ENCODE measurements at regions not wholly inside any gene's neighbourhood (a gene's known extent, or its start where the extent isn't known, plus 50 kb on each side); places are given as distances from the start of the nearest gene placed in this dataset.

DNA sequence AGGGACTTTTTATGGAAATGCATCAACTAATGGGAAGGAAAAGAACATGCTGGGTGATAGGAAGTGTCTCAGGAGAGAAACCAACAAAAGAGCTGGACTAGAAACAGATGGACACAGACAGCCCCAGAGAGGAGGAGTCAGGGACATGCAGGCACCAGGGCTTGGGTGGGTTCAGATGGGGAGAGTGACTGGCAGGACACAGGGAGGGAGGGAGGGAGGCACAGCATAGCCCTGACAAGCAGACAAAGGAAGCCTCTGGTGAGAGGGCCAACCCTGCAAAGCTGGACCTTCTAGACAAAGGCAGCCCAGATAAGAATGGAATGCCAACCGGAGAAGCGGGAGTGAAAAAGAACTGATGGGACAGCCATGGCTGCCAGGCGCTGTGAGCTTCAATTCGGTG is 568.8 kb downstream of the AJAP1 start:
- WGBS, 3 donors = 53 to 74% (median 74%) methylated on average over 4 of the region's 4 CpGs
- no peak overlapping the region for H3K27ac ChIP-seq (ENCODE audit: low read depth, low read length)

DNA sequence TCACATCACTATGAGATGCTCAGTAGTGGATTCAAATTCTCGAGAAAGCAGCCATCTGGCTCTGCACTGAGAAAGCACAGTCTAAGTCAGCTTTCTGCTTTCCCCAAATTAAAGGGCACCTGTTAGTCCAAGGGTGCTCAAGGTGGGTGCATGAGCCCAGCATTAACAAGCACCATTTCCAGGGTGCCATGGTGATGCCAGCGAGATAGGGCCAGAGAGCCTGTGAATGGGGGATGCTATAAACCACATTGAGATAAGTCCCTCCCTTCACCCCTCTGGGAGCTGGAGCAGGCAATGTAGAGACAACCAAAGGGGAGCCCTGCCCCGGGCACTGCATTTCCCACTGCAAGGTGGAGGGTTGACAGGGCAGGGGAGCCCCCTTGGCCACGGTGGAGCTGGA is 568.2 kb downstream of the AJAP1 start:
- WGBS, 3 donors = 68 to 74% (median 74%) methylated on average over 4 of the region's 4 CpGs

DNA sequence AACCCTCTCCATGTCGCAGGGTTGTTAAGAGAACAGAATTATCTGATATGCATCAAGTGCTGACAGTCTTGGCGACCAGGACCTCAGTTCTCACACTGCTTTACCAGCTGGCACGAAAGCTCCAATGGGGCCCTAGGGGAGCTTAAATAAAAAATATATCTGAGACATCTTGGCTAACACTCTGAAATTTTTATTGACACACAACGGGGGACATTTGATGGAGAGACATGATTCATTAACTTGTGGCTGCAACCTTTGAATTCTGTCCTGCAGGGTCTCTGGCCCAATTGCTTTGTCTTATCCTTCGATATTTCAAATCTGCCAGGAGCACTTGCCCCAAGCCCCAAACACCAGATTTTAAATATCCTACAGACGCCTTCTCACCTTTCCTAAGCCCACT is 567.0 kb downstream of the AJAP1 start:
- H3K27ac ChIP-seq (ENCODE audit: low read depth, low read length) = no peak overlapping the region
- 69 to 78% (median 75%) methylated on average over 6 of the region's 6 CpGs for WGBS, 3 donors

More for the DNA sequence above, 568.2 kb downstream of the AJAP1 start:
- H3K27ac ChIP-seq (ENCODE audit: low read depth, low read length) = no peak overlapping the region

DNA sequence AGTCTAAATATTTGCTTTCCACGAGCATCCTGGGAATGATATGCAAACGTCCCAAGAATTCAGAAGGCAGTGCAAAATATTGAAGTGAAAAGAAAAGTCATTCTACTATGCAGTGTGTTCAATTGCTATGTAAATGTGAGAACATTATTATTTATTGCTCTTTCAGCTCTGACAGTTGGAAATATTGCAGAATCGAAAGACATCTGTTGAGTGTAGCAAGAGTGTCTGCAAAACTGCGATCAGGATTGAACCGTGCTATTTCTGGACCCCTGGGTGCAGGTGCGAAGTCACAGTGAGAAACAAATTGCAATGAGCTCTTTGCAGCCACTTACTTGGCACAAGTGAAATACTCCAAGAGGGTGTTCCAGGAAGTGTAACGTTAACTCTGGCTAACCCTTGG is 566.4 kb downstream of the AJAP1 start:
- WGBS, 3 donors = 44 to 61% (median 57%) methylated on average over 7 of the region's 7 CpGs
- H3K27ac ChIP-seq (ENCODE audit: low read depth, low read length) = no peak overlapping the region

DNA sequence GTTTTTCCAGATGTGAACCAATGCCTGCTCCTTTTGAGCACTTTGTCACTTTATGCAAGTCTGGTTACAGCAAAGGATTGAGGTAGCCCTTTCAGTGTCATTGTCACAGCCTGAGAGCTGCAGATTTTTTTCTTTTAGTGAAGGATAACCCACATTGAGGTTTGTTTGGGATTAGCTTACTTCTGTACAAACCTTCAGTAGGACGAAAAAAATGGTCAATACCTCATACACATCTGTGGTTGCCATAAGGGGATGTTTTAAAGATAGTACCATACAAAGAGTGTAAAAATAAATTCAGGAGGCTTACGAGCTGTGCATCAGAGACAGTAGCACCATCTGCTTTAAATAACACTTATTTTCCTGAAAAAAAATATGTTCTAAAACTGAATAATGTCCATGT is 566.0 kb downstream of the AJAP1 start:
- no peak overlapping the region for H3K27ac ChIP-seq (ENCODE audit: low read depth, low read length)
- WGBS, 3 donors = 55 to 63% (median 56%) methylated on average over 2 of the region's 2 CpGs

DNA sequence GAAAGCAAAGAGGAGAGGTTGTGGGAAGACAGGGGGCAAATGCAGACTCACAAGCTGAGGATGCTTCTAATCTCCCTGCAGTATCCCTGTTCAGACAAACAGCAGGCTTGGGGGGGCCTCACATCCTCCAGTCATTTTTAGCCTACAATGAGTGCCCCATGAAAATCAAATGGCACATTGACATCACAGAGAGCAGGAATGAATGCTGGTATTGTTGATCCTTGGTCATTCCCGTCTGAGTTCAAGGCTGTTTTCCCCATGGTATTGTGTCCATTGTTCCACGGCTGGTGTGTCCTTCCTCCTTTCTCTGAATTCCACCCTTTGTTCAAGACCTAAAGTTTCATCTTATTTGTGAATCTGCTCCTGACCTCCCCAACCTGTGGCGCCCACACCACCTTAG is 545.6 kb downstream of the AJAP1 start:
- no peak overlapping the region for H3K27ac ChIP-seq (ENCODE audit: low read depth, low read length)
- 60 to 71% (median 67%) methylated on average over 3 of the region's 3 CpGs for WGBS, 3 donors

DNA sequence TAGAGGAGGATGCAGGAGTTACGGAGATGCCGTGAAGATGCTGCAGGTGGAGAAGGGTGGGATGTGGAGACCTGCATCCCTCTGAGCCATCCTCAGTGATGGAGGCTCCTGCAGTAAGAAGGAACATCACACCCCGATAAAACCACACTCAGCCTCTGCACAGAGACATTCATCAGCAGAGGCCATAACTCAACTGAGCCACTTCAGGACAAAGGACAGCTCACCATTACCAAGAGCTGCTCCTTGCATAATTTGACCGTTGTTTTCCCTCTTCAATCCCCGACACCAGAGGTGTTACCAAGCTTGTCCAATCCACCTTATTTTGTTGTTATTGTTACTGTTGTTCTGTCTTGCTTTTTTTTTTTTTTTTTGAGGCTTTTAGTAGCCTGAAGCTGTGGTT is 543.9 kb downstream of the AJAP1 start:
- 56 to 67% (median 60%) methylated on average over 5 of the region's 5 CpGs for WGBS, 3 donors
- H3K27ac ChIP-seq (ENCODE audit: low read depth, low read length) = no peak overlapping the region

DNA sequence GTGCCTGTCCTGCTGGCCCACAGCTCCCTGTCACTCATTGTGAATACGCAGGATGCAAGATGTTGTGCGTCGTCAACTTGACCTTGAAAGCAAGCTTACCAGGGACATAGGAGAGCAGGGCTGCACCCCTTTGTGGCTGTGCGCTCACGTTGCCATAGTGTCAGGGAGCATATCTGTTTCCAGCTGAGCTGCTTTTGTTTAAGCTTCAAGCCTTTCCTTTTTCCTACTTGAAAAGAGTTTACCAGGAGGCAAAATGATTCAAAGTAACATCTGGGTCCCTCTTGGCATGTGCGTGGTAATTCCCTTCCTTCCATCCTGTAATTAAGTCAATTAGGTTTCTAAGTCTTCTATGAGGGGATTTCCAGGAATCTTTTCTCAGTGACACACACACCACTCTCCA is 537.1 kb downstream of the AJAP1 start:
- WGBS, 3 donors = 50 to 75% (median 70%) methylated on average over 6 of the region's 6 CpGs
- no peak overlapping the region for H3K27ac ChIP-seq (ENCODE audit: low read depth, low read length)

DNA sequence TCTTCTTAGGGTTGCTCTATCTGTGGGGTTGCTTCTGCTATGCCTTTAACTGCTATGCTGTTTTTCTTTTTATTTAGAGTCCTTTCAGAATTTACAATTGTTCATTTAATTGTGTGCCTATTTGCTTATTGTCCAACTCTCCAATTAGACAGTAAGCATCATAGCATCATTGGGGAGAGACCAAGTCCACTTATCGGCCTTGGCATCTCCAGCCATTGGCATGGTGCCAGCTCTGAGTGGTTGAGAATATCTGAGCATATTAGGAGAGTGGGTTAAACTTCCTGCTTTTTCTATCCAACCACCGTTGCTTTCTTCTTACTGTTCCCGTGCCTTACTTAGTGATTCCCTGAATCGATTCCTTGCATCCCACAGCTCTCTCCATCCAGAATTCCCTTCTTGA is 535.0 kb downstream of the AJAP1 start:
- WGBS, 3 donors = 73 to 79% (median 75%) methylated on average over 4 of the region's 4 CpGs
- no peak overlapping the region for H3K27ac ChIP-seq (ENCODE audit: low read depth, low read length)

DNA sequence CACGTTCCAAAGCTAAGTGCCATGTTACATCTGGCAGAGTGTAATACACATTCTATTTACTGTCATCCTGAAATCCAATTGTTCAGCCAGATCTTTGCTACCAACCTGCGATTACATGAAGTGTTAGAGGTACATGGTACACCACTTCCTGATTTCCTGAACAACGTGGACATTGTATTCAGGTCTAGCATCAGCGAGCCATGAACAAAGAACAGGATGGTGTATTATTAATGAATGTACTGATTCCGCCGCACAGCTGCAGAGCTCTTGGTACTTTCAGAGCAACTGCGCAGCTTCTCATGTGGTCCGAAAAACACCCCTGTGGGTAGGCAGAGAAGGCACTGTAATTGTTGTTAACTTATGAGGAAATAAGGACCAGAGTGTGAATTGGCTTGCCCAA is 511.4 kb downstream of the AJAP1 start:
- WGBS, 3 donors = 53 to 78% (median 77%) methylated on average over 8 of the region's 8 CpGs

DNA sequence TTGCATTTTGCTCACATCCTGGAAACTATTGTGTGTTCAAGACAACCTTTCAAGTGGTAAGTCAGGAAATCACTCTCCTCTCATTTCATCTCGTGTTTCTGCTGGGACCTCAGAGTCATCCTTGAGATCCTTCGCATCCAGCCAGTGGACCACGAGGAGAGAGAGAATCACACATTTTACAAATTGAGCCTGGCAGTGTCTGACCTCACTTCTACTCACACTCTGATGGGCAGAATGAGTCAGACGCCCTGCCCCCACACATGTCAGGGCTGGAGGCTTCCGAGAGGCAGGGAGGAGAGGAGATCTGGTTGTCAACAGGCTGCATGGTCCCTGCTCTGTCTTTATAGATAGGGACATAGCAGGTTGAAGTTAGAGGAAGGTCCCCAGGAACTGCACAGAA is 509.7 kb downstream of the AJAP1 start:
- H3K27ac ChIP-seq (ENCODE audit: low read depth, low read length) = no peak overlapping the region
- WGBS, 3 donors = 64 to 70% (median 69%) methylated on average over 5 of the region's 5 CpGs

More for the DNA sequence above, 511.4 kb downstream of the AJAP1 start:
- no peak overlapping the region for H3K27ac ChIP-seq (ENCODE audit: low read depth, low read length)

DNA sequence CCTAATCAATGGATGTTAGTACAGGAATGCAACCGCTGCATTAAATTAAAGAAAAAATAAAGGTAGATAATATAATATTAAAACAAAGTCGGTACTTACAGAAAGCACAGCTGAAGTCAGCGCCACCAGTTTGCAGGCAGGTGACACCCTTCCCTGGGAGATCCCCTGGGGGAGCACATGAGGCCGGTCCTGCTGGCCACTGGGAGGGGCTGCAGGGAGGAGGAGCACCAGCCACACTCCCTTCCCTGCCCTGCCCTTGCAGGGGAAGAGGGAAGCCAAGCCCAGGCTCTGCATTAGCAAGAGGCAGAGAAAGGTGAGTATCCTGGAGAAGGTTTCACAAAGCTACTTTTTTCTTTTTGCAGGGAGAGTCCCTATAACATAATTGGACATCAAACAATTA is 507.0 kb downstream of the AJAP1 start:
- no peak overlapping the region for H3K27ac ChIP-seq (ENCODE audit: low read depth, low read length)
- WGBS, 3 donors = 39 to 46% (median 44%) methylated on average over 4 of the region's 4 CpGs

DNA sequence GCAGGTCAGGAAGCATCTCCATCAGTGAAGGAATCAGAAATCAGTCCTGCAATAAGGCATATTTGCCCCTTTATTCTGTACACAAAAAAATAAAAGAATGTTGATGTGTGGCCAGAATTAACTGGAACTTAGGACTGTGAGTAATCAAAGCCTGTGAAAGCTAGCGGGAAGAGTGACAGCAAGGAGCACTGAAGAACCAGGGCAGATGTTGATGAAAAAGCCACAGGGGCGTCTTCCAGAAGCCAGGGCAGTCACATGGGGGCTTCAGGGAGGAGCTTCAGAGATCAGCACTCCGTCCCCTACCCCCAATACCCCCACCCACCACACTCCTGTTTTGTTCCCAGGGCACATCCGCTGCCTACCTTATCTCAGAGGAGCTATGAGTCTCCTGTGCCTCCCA is 502.8 kb downstream of the AJAP1 start:
- WGBS, 3 donors = 61 to 71% (median 64%) methylated on average over 4 of the region's 4 CpGs
- no peak overlapping the region for H3K27ac ChIP-seq (ENCODE audit: low read depth, low read length)

DNA sequence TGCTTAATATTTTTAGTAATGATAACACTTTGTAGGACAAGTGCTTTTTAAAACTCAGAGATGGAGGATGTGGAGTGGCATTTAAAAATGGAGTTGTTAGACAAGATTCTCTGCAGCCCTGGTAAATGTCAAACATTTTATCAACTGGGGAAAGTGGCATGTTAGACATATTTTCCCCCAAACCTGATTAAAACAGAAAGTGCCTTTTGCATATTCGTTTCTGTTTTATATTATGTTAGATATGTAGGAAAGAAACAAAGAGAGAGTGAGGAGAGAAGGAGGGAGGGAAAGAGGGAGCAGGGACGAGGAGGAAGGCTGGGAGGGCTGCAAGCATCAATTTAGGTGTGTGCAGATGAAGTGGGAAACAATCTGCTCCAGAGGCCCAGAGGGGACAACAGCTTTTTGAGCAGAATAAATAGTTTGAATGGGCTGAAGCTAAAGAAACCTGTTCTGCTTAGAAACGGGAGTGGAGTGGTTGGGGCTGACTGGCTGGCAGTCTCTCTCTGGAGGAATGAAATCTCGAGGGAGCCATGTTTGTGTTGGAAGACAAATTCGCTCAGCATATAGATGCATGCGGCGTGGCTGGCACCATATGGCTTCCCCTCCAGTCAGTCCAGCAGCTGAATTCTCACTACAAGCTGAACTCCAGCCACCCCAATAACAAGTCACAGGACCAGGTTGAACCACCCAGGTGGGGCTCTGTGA is 502.2 kb downstream of the AJAP1 start:
- H3K27ac ChIP-seq (ENCODE audit: low read depth, low read length) = no peak overlapping the region
- WGBS, 3 donors = 59 to 63% (median 59%) methylated on average over 7 of the region's 7 CpGs

DNA sequence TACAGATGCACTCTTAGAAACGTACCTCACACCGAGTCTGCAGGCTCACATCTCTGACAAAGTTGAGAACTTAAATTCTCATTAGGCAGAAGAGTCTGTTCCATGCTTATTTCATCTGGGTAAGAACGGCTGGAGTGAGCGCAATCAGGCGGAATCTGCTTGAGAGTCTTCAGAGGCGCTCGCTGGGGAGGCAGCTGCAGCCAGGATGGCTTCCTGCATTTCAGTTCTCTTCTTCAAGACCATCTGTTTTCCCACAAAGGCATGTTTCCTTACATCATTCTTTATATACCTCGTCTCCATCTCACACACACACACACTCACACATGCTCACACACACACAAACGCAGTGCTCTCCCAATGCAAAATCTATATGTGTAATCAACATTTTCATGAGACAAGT is 497.1 kb downstream of the AJAP1 start:
- no peak overlapping the region for H3K27ac ChIP-seq (ENCODE audit: low read depth, low read length)
- 77 to 82% (median 82%) methylated on average over 9 of the region's 9 CpGs for WGBS, 3 donors

DNA sequence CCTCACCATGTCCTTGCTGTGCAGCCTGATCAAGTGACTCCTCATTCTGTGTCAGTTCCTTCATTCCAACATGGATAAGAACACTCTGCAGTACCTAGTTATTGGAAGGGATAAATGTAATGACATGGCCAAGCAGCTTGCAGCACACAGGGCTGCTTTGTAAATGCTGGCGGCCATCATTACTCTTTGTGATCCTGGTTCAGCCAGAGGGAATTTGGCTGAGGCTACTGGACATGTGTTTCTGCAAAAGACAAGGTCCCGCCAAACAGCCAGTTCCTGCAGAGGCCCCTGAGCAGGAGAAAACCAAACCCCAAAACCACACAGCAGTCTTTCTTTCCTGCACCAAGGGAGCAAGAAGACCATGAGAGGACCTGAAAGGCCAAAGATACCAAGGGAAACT is 495.8 kb downstream of the AJAP1 start:
- H3K27ac ChIP-seq (ENCODE audit: low read depth, low read length) = no peak overlapping the region
- WGBS, 3 donors = 77 to 84% (median 78%) methylated on average over 2 of the region's 2 CpGs

DNA sequence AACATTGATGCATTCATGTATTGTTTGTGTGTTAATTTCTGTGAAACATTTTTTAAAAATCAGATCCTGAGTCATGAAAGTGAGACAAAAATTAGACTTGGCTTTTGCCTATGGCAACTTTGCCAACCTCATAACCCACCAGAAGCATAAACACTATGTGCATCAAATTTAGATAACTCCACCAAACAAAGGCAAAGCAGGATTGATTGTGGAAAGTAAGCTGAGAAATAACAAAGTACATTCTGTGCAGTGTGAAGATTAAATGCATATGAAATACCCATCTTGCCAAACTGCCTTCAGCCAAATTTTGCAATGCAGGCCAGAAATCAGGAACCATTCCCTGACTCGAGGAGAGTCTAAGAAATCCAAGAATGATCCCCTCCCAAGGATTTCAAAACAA is 493.4 kb downstream of the AJAP1 start:
- no peak overlapping the region for H3K27ac ChIP-seq (ENCODE audit: low read depth, low read length)
- 45 to 56% (median 46%) methylated on average over 1 of the region's 1 CpG for WGBS, 3 donors

DNA sequence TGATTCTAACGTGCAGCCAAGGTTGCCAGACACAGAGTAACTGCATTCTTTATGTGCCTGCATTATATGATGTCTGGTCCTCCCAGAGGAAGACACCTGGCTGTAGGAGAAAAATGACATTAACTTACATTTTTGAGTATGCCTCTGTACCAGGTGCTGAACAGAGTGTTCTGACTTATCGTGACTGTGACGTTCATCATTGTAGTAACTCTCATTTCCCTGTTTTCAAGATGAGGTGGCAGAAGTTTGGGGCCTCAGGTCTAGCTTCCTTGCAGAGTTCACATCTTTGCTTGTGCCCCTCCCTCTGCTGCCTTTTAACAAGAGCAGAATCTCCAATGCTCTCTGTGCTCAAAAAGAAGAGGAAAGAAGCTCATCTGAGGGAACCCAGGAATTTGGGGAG is 488.0 kb downstream of the AJAP1 start:
- H3K27ac ChIP-seq (ENCODE audit: low read depth, low read length) = no peak overlapping the region
- WGBS, 3 donors = 71 to 77% (median 77%) methylated on average over 3 of the region's 3 CpGs

DNA sequence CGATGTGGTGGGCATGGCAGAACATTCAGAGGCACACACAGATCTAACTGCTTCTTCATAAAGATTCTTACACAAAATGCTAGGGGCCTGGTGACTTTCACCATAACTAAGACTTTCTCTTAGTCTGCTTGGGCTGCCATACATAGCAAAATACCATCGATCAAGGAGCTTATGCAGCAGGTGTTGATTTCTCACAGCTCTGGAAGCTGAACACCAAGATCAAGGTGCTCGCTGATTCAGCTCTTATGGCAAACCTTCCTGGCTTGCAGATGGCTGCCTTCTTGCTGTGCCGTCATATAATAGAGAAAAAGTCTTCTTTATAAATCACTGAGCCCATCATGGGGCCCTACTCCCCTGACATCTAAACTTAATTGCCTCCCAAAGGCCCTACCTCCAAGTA is 487.3 kb downstream of the AJAP1 start:
- 50 to 86% (median 83%) methylated on average over 4 of the region's 4 CpGs for WGBS, 3 donors
- H3K27ac ChIP-seq (ENCODE audit: low read depth, low read length) = no peak overlapping the region

DNA sequence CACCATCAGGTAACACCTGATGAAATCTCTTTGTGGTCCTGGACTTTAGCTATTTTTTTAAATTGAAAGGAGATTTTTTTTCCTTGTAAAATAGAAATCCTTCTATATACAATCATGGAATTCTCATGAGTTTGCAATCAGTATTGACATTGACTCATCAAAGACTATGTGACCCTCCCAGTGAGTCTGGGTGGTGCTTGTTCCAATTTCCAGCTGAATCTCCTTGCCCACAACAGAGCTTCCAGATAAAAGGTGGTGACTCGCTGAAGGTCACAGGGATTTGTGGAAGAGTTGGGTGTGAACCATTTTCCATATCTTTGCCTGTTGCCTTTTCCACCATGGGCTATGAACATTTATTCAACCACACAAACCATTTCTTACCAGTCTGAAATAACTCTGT is 486.6 kb downstream of the AJAP1 start:
- WGBS, 3 donors = 82 to 88% (median 84%) methylated on average over 1 of the region's 1 CpG
- no peak overlapping the region for H3K27ac ChIP-seq (ENCODE audit: low read depth, low read length)

DNA sequence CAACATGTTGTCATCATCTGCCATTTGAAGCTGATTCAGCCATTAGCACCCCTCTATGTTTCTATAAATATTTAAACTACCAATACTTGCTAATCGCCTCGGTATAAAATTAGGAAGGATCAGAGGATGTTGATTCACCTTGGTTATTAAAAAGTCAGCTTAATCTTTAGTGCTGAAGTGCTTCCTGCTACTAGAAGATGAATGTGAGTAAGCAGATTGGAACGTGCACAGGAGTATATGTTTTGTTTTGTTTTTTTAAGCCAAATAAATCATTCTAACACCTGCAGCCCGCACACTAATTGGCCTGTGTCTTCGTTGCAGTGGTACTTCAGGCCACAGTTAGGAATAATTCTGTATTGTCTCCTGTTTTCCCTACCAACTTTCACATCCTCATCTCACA is 485.7 kb downstream of the AJAP1 start:
- WGBS, 3 donors = 54 to 62% (median 58%) methylated on average over 5 of the region's 5 CpGs
- H3K27ac ChIP-seq (ENCODE audit: low read depth, low read length) = no peak overlapping the region
